Activated CD8-positive, alpha-beta memory T cell treated with anti-CD3 and anti-CD28 coated beads for 48 hours (primary cell): ENCODE measurements at regions not wholly inside any gene's neighbourhood (a gene's known extent, or its start where the extent isn't known, plus 50 kb on each side); places are given as distances from the start of the nearest gene placed in this dataset.

ENCODE experiments used
- DNase-seq, 3 experiments: peaks; one replicate each; pipeline ENCODE4 v3.0.0-alpha.2; 2020; ENCODE audit warnings: low read depth in 2 of 3, low spot score in 2 of 3

- DNase-seq = no peak
Measured at GRCh38 chr19:31121501-31121900, 227.7 kb downstream of the TSHZ3 start.

GRCh38 chr19:31120952-31121351 is 228.3 kb downstream of the TSHZ3 start:
- no peak for DNase-seq

GRCh38 chr19:31119951-31120690 is 229.1 kb downstream of the TSHZ3 start:
- no peak for DNase-seq

- DNase-seq = no peak
Measured at GRCh38 chr19:31118986-31119385, 230.2 kb downstream of the TSHZ3 start.

- DNase-seq = no peak
Measured at GRCh38 chr19:31118287-31118955, 230.8 kb downstream of the TSHZ3 start.

- DNase-seq = no peak
Measured at GRCh38 chr19:31114585-31114984, 234.7 kb downstream of the TSHZ3 start.

GRCh38 chr19:31113293-31113692 is 235.9 kb downstream of the TSHZ3 start:
- DNase-seq = no peak

GRCh38 chr19:31112158-31112557 is 237.1 kb downstream of the TSHZ3 start:
- DNase-seq = no peak

- DNase-seq = no peak
Measured at GRCh38 chr19:31111741-31112140, 237.5 kb downstream of the TSHZ3 start.

- DNase-seq = no peak
Measured at GRCh38 chr19:31110336-31110735, 238.9 kb downstream of the TSHZ3 start.

GRCh38 chr19:31109636-31110035 is 239.6 kb downstream of the TSHZ3 start:
- DNase-seq = no peak

- no peak for DNase-seq
Measured at GRCh38 chr19:31107096-31107495, 242.1 kb downstream of the TSHZ3 start.

GRCh38 chr19:31105761-31106160 is 243.5 kb downstream of the TSHZ3 start:
- DNase-seq = no peak

- no peak for DNase-seq
Measured at GRCh38 chr19:31104451-31104850, 244.8 kb downstream of the TSHZ3 start.

- no peak for DNase-seq
Measured at GRCh38 chr19:31103228-31103627, 246.0 kb downstream of the TSHZ3 start.

GRCh38 chr19:31102674-31103073 is 246.6 kb downstream of the TSHZ3 start:
- no peak for DNase-seq

- no peak for DNase-seq
Measured at GRCh38 chr19:31100981-31101380, 248.3 kb downstream of the TSHZ3 start.

GRCh38 chr19:31100206-31100590 is 249.0 kb downstream of the TSHZ3 start:
- no peak for DNase-seq

GRCh38 chr19:31099515-31100205 is 249.6 kb downstream of the TSHZ3 start:
- no peak for DNase-seq

- DNase-seq = no peak
Measured at GRCh38 chr19:31098836-31099235, 250.4 kb downstream of the TSHZ3 start.

GRCh38 chr19:31096935-31097545 is 252.2 kb downstream of the TSHZ3 start:
- no peak for DNase-seq
